ENCODE measurements at regions not wholly inside any gene's neighbourhood (a gene's known extent, or its start where the extent isn't known, plus 50 kb on each side); places are given as distances from the start of the nearest gene placed in this dataset.

DNA sequence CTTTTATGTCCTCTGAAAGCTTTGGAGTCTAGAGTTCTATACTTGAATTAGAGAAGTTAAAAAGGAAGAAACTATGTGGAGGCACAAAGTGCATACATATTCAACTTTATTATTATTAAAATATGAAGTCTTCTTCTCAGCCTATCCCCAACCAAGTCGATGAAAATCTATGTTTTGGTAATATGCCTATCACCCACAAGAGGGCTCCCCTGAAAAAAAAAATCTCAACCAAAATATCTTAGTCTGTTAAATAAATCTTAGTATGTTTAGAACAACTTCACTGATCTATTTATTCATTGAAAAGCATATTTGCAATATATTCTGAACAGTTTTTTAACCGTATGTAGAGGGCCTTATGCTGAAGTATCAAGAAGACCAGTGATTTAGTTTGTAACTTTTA, 804.5 kb downstream of the TDRD15 start:
- Mint-ChIP-seq H3K4me3 (no peak overlapping the region), H3K27me3 (ENCODE audit: low read depth) (no peaks in the 10 kb centered on the region), H3K4me1 (ENCODE audit: low read depth) (no peaks in the 10 kb centered on the region), H3K36me3 (ENCODE audit: insufficient read depth in 2 of 2) (no peaks in the 10 kb centered on the region), H3K9me3 (peaks cover 8 to 12% of the 10 kb centered on the region in 2 donors), H3K27ac (no peak overlapping the region)
- ATAC-seq (replicated peaks in 1 of 2) (no peak), DNase-seq (no peak)

GRCh38 chr2:21930226-21930625, 806.5 kb downstream of the TDRD15 start:
- no peak for ATAC-seq (replicated peaks in 1 of 2)
- no peaks in the 10 kb centered on the region for H3K27me3 Mint-ChIP-seq (ENCODE audit: low read depth)
- H3K27ac Mint-ChIP-seq, result no peak overlapping the region
- peaks cover 5 to 11% of the 10 kb centered on the region in 2 donors for H3K9me3 Mint-ChIP-seq
- H3K4me1 Mint-ChIP-seq (ENCODE audit: low read depth), result no peaks in the 10 kb centered on the region
- H3K36me3 Mint-ChIP-seq (ENCODE audit: insufficient read depth in 2 of 2), result no peaks in the 10 kb centered on the region
- no peak for DNase-seq
- H3K4me3 Mint-ChIP-seq, result no peak overlapping the region

- no peak overlapping the region for H3K27ac Mint-ChIP-seq
- H3K36me3 Mint-ChIP-seq (ENCODE audit: insufficient read depth in 2 of 2), result no peaks in the 10 kb centered on the region
- H3K4me1 Mint-ChIP-seq (ENCODE audit: low read depth), result no peaks in the 10 kb centered on the region
- DNase-seq, result no peak
- no peak for ATAC-seq (replicated peaks in 1 of 2)
- no peaks in the 10 kb centered on the region for H3K27me3 Mint-ChIP-seq (ENCODE audit: low read depth)
- no peak overlapping the region for H3K4me3 Mint-ChIP-seq
- peaks cover 10% of the 10 kb centered on the region in 2 donors for H3K9me3 Mint-ChIP-seq
Observed at GRCh38 chr2:21939967-21940366, 816.2 kb downstream of the TDRD15 start.

- no peaks in the 10 kb centered on the region for H3K27me3 Mint-ChIP-seq (ENCODE audit: low read depth)
- no peak overlapping the region for H3K27ac Mint-ChIP-seq
Observed at GRCh38 chr2:21944536-21944935, 820.8 kb downstream of the TDRD15 start.

DNA sequence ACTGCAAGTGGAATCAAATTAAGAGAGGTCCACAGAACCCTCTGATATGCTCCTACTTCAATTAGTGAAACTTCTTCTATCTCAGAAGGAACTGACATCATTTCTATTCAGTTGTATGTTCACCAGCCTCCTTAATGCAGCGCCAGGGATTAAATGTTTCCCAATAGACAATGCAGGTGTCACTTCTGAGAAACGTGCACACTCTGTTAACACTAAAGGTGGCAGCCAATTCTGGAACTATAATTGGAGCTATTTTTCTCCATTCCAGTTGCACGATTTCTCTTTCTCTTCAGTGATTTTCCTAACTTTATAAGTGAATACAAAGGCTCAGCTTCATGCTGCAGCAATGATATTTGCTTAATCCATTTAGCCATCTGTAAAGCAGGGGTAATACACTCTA, 821.9 kb downstream of the TDRD15 start:
- Mint-ChIP-seq H3K4me3 (no peak overlapping the region), H3K27ac (no peak overlapping the region), H3K9me3 (peaks cover 8 to 10% of the 10 kb centered on the region in 2 donors), H3K4me1 (ENCODE audit: low read depth) (no peaks in the 10 kb centered on the region), H3K36me3 (ENCODE audit: insufficient read depth in 2 of 2) (no peaks in the 10 kb centered on the region), H3K27me3 (ENCODE audit: low read depth) (no peaks in the 10 kb centered on the region)
- ATAC-seq (replicated peaks in 1 of 2) (no peak), DNase-seq (no peak)

More at GRCh38 chr2:21944536-21944935, 820.8 kb downstream of the TDRD15 start:
- Mint-ChIP-seq H3K4me1 (ENCODE audit: low read depth) (no peaks in the 10 kb centered on the region), H3K36me3 (ENCODE audit: insufficient read depth in 2 of 2) (no peaks in the 10 kb centered on the region), H3K4me3 (no peak overlapping the region), H3K9me3 (peaks cover 9 to 10% of the 10 kb centered on the region in 2 donors)
- ATAC-seq (replicated peaks in 1 of 2) (no peak), DNase-seq (no peak)

DNA sequence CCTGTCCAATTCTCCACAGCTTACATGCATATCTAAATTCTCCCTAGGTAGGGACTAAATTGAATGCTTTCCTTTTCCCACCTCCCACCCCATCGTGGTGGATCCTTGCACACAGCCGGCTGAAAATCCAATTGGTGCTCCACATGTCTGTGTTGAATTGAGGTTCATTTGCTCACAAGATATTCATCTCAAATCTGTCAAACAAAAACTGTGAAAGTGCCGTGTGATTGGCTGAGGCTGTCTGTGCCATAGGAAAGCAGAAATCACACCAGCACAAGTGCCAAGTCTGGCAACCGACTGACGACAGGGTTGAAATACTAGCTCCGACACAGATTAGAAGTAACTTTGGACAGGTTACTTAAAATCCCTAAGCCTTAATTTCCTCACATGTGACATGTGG, 823.3 kb downstream of the TDRD15 start:
- DNase-seq, result no peak
- H3K9me3 Mint-ChIP-seq, result peaks cover 7 to 8% of the 10 kb centered on the region in 2 donors
- no peaks in the 10 kb centered on the region for H3K4me1 Mint-ChIP-seq (ENCODE audit: low read depth)
- ATAC-seq (replicated peaks in 1 of 2), result no peak
- H3K36me3 Mint-ChIP-seq (ENCODE audit: insufficient read depth in 2 of 2), result no peaks in the 10 kb centered on the region
- no peak overlapping the region for H3K4me3 Mint-ChIP-seq
- no peaks in the 10 kb centered on the region for H3K27me3 Mint-ChIP-seq (ENCODE audit: low read depth)
- H3K27ac Mint-ChIP-seq, result no peak overlapping the region

DNA sequence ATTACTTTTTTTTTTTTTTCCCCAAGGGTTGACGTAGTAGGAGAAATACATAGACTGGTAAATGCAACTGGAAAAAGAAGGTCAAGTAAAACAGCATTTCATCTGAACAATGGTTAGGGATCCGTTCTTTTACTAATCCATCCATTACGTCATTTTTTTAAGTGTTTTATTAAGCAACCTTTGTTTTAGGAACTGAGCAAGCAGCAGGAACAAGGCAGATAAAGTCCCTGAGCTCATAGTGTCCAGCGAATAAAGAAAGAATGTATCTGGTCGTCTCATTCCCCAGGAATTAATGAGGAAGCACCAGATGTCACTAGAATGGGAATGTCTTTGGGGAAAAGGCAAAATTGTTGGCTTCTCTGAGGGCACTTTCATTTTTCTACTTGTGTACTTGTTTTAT, 842.4 kb downstream of the TDRD15 start:
- peaks cover 1 to 3% of the 10 kb centered on the region in 2 donors for H3K9me3 Mint-ChIP-seq
- H3K4me1 Mint-ChIP-seq (ENCODE audit: low read depth), result no peaks in the 10 kb centered on the region
- no peak for DNase-seq
- H3K36me3 Mint-ChIP-seq (ENCODE audit: insufficient read depth in 2 of 2), result no peaks in the 10 kb centered on the region
- no peak for ATAC-seq (replicated peaks in 1 of 2)
- H3K4me3 Mint-ChIP-seq, result no peak overlapping the region
- H3K27me3 Mint-ChIP-seq (ENCODE audit: low read depth), result no peaks in the 10 kb centered on the region
- H3K27ac Mint-ChIP-seq, result no peak overlapping the region

GRCh38 chr2:21970971-21971370, 847.2 kb downstream of the TDRD15 start:
- Mint-ChIP-seq H3K4me3 (no peak overlapping the region), H3K27ac (no peak overlapping the region), H3K4me1 (ENCODE audit: low read depth) (no peaks in the 10 kb centered on the region), H3K36me3 (ENCODE audit: insufficient read depth in 2 of 2) (peaks cover 0 to 1% of the 10 kb centered on the region in 2 donors), H3K9me3 (peaks cover 3 to 4% of the 10 kb centered on the region in 2 donors), H3K27me3 (ENCODE audit: low read depth) (no peaks in the 10 kb centered on the region)
- no peak for ATAC-seq (replicated peaks in 1 of 2)
- no peak for DNase-seq

DNA sequence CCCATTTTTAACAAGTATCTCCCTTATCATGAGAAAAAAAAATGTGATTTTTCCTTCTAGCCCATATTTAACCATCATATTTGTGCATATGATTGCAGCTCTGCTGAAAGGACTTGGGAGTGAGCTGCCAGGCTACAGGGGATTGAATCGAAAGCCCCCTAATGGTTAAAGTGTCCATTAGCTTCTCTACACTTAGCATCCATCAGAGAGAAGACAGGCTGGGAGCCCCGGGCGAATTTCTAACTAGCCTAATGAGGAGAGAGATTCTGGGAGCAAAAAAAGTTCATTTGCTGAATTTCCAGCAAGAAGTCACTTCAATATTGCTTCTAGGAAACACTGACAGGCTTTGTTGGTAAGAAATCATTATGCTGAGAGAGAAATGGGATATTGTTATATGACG, 848.8 kb downstream of the TDRD15 start:
- H3K4me3 Mint-ChIP-seq, result no peak overlapping the region
- H3K9me3 Mint-ChIP-seq, result peaks cover 3 to 4% of the 10 kb centered on the region in 2 donors
- peaks cover 0 to 1% of the 10 kb centered on the region in 2 donors for H3K36me3 Mint-ChIP-seq (ENCODE audit: insufficient read depth in 2 of 2)
- H3K4me1 Mint-ChIP-seq (ENCODE audit: low read depth), result no peaks in the 10 kb centered on the region
- no peak overlapping the region for H3K27ac Mint-ChIP-seq
- no peak for ATAC-seq (replicated peaks in 1 of 2)
- DNase-seq, result no peak
- H3K27me3 Mint-ChIP-seq (ENCODE audit: low read depth), result no peaks in the 10 kb centered on the region

GRCh38 chr2:21981127-21981526, 857.4 kb downstream of the TDRD15 start:
- DNase-seq, result no peak
- peaks cover 10 to 19% of the 10 kb centered on the region in 2 donors for H3K9me3 Mint-ChIP-seq
- H3K4me1 Mint-ChIP-seq (ENCODE audit: low read depth), result no peaks in the 10 kb centered on the region
- no peaks in the 10 kb centered on the region for H3K36me3 Mint-ChIP-seq (ENCODE audit: insufficient read depth in 2 of 2)
- H3K27ac Mint-ChIP-seq, result no peak overlapping the region
- H3K27me3 Mint-ChIP-seq (ENCODE audit: low read depth), result no peaks in the 10 kb centered on the region
- no peak overlapping the region for H3K4me3 Mint-ChIP-seq
- no peak for ATAC-seq (replicated peaks in 1 of 2)

GRCh38 chr2:21993002-21993401, 869.2 kb downstream of the TDRD15 start:
- Mint-ChIP-seq H3K4me3 (no peak overlapping the region), H3K27me3 (ENCODE audit: low read depth) (no peaks in the 10 kb centered on the region), H3K27ac (no peak overlapping the region), H3K9me3 (peaks cover 19 to 20% of the 10 kb centered on the region in 2 donors), H3K4me1 (ENCODE audit: low read depth) (no peaks in the 10 kb centered on the region), H3K36me3 (ENCODE audit: insufficient read depth in 2 of 2) (peaks cover 5 to 10% of the 10 kb centered on the region in 2 donors)
- DNase-seq (no peak), ATAC-seq (replicated peaks in 1 of 2) (no peak)

DNA sequence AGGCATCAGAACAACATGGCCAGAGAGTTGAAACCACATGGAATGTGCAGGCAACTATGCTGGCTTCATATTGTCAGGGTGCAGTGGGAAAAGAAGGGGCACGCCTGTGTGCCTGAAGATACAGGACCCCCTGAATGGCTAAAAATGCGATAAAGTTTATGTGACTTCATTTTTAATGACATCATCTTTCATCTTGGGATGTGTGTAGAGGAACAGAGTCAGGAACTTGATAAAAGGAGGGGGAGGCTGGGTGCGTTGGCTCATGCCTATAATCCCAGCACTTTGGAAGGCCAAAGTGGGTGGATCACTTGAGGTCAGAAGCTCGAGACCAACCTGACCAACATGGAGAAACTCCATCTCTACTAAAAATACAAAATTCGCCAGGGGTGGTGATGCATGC, 872.6 kb downstream of the TDRD15 start:
- Mint-ChIP-seq H3K9me3 (peaks cover 17 to 22% of the 10 kb centered on the region in 2 donors), H3K4me1 (ENCODE audit: low read depth) (no peaks in the 10 kb centered on the region), H3K27me3 (ENCODE audit: low read depth) (no peaks in the 10 kb centered on the region), H3K4me3 (no peak overlapping the region), H3K27ac (no peak overlapping the region), H3K36me3 (ENCODE audit: insufficient read depth in 2 of 2) (peaks cover 5 to 7% of the 10 kb centered on the region in 2 donors)
- ATAC-seq (replicated peaks in 1 of 2) (no peak), DNase-seq (no peak)

- Mint-ChIP-seq H3K4me3 (no peak overlapping the region), H3K27me3 (ENCODE audit: low read depth) (no peaks in the 10 kb centered on the region), H3K27ac (no peak overlapping the region), H3K36me3 (ENCODE audit: insufficient read depth in 2 of 2) (peaks cover 0 to 1% of the 10 kb centered on the region in 2 donors), H3K4me1 (ENCODE audit: low read depth) (no peaks in the 10 kb centered on the region), H3K9me3 (peaks cover 13 to 14% of the 10 kb centered on the region in 2 donors)
- ATAC-seq (replicated peaks in 1 of 2) (no peak), DNase-seq (no peak)
Observed at GRCh38 chr2:21999522-21999921, 875.8 kb downstream of the TDRD15 start.

GRCh38 chr2:22002066-22002465, 878.3 kb downstream of the TDRD15 start:
- DNase-seq, result no peak
- H3K27me3 Mint-ChIP-seq (ENCODE audit: low read depth), result no peaks in the 10 kb centered on the region
- ATAC-seq (replicated peaks in 1 of 2), result no peak
- peaks cover 0 to 1% of the 10 kb centered on the region in 2 donors for H3K36me3 Mint-ChIP-seq (ENCODE audit: insufficient read depth in 2 of 2)
- H3K27ac Mint-ChIP-seq, result no peak overlapping the region
- H3K9me3 Mint-ChIP-seq, result peaks cover 14 to 16% of the 10 kb centered on the region in 2 donors
- no peak overlapping the region for H3K4me3 Mint-ChIP-seq
- no peaks in the 10 kb centered on the region for H3K4me1 Mint-ChIP-seq (ENCODE audit: low read depth)

Measured in activated T-cell treated with anti-CD3 and anti-CD28 coated beads, Interleukin-2, amount 50 U/mL, for 72 hours (primary cell).